ENCODE measurements at regions not wholly inside any gene's neighbourhood (a gene's known extent, or its start where the extent isn't known, plus 50 kb on each side); places are given as distances from the start of the nearest gene placed in this dataset.

DNA sequence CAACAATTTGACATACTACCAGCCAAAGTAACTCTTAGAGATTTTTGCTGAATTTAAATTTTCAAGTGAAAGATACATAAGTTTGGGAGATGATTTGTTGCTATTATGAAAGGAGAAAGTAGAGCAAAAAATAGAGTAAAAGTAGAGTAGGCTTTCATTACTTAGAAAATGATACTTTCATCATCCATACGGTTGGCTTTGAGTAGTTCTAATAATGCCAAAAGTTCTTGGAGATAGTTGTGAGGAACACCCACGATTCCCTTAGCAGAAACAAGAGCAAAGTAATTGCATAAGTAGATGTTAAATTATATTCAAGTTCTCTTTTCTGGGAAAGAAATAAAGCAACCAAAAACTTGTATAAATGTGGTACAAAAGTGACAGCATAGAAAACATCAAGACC, 95.0 kb upstream of the VAV3 start:
- intact Hi-C loops (cut with DNase I): no loop called here
- ATAC-seq: no peak
- Histone ChIP-seq H3K36me3 (no peaks in the 10 kb centered on the region), H3K9me3 (no peaks in the 10 kb centered on the region), H3K4me1 (no peaks in the 10 kb centered on the region), H3K27ac (no peak overlapping the region), H3K27me3 (no peaks in the 10 kb centered on the region), H3K4me3 (no peak overlapping the region)
- TF ChIP-seq, protein P1, sequence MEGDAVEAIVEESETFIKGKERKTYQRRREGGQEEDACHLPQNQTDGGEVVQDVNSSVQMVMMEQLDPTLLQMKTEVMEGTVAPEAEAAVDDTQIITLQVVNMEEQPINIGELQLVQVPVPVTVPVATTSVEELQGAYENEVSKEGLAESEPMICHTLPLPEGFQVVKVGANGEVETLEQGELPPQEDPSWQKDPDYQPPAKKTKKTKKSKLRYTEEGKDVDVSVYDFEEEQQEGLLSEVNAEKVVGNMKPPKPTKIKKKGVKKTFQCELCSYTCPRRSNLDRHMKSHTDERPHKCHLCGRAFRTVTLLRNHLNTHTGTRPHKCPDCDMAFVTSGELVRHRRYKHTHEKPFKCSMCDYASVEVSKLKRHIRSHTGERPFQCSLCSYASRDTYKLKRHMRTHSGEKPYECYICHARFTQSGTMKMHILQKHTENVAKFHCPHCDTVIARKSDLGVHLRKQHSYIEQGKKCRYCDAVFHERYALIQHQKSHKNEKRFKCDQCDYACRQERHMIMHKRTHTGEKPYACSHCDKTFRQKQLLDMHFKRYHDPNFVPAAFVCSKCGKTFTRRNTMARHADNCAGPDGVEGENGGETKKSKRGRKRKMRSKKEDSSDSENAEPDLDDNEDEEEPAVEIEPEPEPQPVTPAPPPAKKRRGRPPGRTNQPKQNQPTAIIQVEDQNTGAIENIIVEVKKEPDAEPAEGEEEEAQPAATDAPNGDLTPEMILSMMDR (IDR thresholded peaks at IDR 0.05): no peak
- no peak for TF ChIP-seq POLR2A (IDR thresholded peaks at IDR 0.05)
- no peak for DNase-seq
- WGBS (ENCODE audit: insufficient coverage, low coverage, low lambda C conversion rate, missing lambda C conversion rate): 33% methylated on average over 2 of the region's 2 CpGs

DNA sequence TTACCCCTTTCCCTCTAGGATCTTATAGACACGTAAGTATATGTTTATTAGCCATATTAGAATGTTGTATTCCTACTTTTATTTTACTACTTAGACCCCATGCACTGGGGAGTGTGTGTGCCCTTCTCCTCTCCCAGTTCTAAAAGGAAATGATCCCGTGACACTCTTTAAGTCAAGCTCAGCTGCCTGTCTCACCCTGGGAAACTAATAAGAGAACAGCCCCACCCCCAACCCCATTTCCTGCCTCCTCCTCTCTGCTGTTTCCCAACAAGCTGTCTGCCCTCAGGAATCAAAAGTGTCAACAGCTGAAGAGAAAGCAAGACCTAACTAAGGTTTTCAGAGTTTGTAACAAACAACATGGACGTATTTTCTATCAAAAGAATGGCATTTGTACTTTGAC, 92.6 kb upstream of the VAV3 start:
- intact Hi-C loops (cut with DNase I): no loop called here
- Histone ChIP-seq H3K4me1 (peaks cover 0 to 9% (median 0%) of the 10 kb centered on the region in 4 donors), H3K36me3 (no peaks in the 10 kb centered on the region), H3K9me3 (no peaks in the 10 kb centered on the region), H3K4me3 (no peak overlapping the region), H3K27ac (no peak overlapping the region), H3K27me3 (no peaks in the 10 kb centered on the region)
- ATAC-seq: peak; percentile 62 to 83 (median 72)
- peak; percentile 39 to 58 (median 57) for DNase-seq
- 34% methylated on average over 3 of the region's 3 CpGs for WGBS (ENCODE audit: insufficient coverage, low coverage, low lambda C conversion rate, missing lambda C conversion rate)
- TF ChIP-seq, protein P1 (IDR thresholded peaks at IDR 0.05): no peak
- TF ChIP-seq POLR2A (IDR thresholded peaks at IDR 0.05): peak; percentile 18

DNA sequence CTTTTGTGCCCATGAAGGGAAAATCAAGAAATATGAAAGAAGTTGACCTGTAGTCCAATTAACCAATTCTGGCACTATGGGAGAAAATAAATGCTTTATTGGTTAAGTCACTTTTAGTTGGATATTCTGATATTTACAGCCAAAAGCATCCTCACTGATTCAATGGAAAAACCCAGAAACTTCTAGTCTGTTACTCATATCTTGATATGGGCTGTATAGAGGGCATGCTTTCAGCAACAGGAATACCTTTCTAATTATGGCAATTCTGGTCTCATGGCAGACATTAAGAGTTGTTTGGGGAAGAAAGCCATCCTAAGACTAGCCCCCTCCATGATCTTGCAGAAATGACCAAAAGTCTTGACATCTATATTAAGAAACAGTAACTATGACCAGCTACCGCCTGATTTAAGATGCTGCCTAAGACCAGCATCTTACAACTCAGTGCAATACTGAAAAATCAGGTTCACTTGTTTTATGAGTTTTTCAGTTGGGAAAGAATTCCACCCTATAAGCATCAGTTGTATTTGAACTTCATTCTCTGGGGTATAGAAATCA, 91.5 kb upstream of the VAV3 start:
- Histone ChIP-seq H3K27me3 (no peaks in the 10 kb centered on the region), H3K4me1 (peaks cover 0 to 20% (median 0%) of the 10 kb centered on the region in 4 donors), H3K27ac (no peak overlapping the region), H3K36me3 (no peaks in the 10 kb centered on the region), H3K9me3 (no peaks in the 10 kb centered on the region), H3K4me3 (no peak overlapping the region)
- WGBS (ENCODE audit: insufficient coverage, low coverage, low lambda C conversion rate, missing lambda C conversion rate): 67% methylated on average over 1 of the region's 1 CpG
- intact Hi-C loops (cut with DNase I): no loop called here
- TF ChIP-seq, protein P1 (IDR thresholded peaks at IDR 0.05): no peak
- TF ChIP-seq POLR2A (IDR thresholded peaks at IDR 0.05): no peak
- DNase-seq (no peak), ATAC-seq (no peak)

DNA sequence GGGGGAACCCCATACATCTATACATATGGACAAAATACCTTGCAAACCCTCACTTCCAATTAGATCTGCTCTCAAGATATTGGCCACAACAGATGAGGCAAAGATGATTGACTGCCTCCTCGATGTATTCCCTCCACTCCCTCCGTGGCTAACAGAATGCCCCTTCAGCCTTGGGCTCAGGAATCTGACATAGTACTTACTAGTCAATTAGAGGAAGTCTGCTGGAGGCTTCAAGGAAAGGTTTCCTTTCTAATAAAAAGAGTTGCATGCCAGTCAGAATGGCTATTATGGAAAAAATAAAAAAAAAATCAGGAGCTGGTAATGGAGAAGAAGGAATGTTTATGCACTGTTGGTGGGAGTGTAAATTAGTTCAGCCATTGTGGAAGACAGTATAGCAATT, 90.4 kb upstream of the VAV3 start:
- no peak overlapping the region for H3K27ac ChIP-seq
- no peak for TF ChIP-seq POLR2A (IDR thresholded peaks at IDR 0.05)
- TF ChIP-seq, protein P1 (IDR thresholded peaks at IDR 0.05): no peak
- intact Hi-C loops (cut with DNase I): no loop called here
- WGBS (ENCODE audit: insufficient coverage, low coverage, low lambda C conversion rate, missing lambda C conversion rate): 60% methylated on average over 1 of the region's 2 CpGs
- peaks cover 0 to 25% (median 0%) of the 10 kb centered on the region in 4 donors for H3K4me1 ChIP-seq
- no peak for DNase-seq
- H3K4me3 ChIP-seq: no peak overlapping the region
- no peaks in the 10 kb centered on the region for H3K27me3 ChIP-seq
- no peaks in the 10 kb centered on the region for H3K9me3 ChIP-seq
- ATAC-seq: no peak
- H3K36me3 ChIP-seq: no peaks in the 10 kb centered on the region

DNA sequence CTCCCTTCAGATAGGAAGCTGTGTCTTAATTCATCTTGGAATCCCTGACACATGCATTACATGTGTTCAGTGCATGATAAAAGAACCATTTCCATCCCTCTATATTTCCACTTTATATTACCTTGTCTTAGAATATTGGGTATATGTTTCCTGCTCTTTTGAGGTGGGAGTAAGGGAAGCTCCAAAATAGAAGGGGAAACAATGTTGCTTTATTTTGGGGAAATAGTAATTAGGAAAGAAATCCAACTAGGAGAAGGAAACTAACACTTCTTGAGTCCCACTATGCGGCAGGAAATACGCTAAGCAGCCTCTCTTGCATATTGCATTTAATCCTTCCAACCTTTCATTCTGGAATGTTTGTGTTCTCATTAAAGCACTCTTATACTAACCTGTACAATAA, 89.4 kb upstream of the VAV3 start:
- Histone ChIP-seq H3K4me3 (no peak overlapping the region), H3K36me3 (no peaks in the 10 kb centered on the region), H3K4me1 (peaks cover 0 to 25% (median 0%) of the 10 kb centered on the region in 4 donors), H3K9me3 (no peaks in the 10 kb centered on the region), H3K27me3 (no peaks in the 10 kb centered on the region), H3K27ac (no peak overlapping the region)
- intact Hi-C loops (cut with DNase I): no loop called here
- DNase-seq (no peak), ATAC-seq (no peak)
- WGBS (ENCODE audit: insufficient coverage, low coverage, low lambda C conversion rate, missing lambda C conversion rate): 84% methylated on average over 2 of the region's 2 CpGs
- TF ChIP-seq POLR2A (IDR thresholded peaks at IDR 0.05): no peak
- TF ChIP-seq, protein P1 (IDR thresholded peaks at IDR 0.05): no peak
